ACC112 (cell line): ENCODE measurements at regions not wholly inside any gene's neighbourhood (a gene's known extent, or its start where the extent isn't known, plus 50 kb on each side); places are given as distances from the start of the nearest gene placed in this dataset.
"Not testable (repeated sequence)": the region's sequence is repeated elsewhere in the genome, so short reads cannot be mapped to it uniquely, and the experiment has no call there.

Experiments used
- H2AFZ ChIP-seq: fragments of 200-600 bp; sonication (generic); one replicate; pipeline ENCODE4 v1.6.0; 2017; ENCODE audit warnings: antibody characterized with exemption, low read length; ENCODE audit not compliant: unreplicated experiment
- H3K27ac ChIP-seq: fragments of 200-600 bp; sonication (generic); 2 replicates; pipeline ENCODE4 v1.5.1; 2014; ENCODE audit warnings: low read depth, mild to moderate bottlenecking, antibody characterized with exemption, low read length, moderate library complexity
- H3K27me3 ChIP-seq: fragments of 200-600 bp; sonication (generic); 2 replicates; pipeline ENCODE4 v1.6.1; 2014; ENCODE audit warnings: mild to moderate bottlenecking, antibody characterized with exemption, low read length, moderate library complexity, mixed read lengths; ENCODE audit not compliant: insufficient read depth
- H3K36me3 ChIP-seq: fragments of 200-600 bp; sonication (generic); 2 replicates; pipeline ENCODE4 v1.6.1; 2016; ENCODE audit warnings: mild to moderate bottlenecking, antibody characterized with exemption, low read length, moderate library complexity, mixed read lengths; ENCODE audit not compliant: insufficient read depth
- H3K4me1 ChIP-seq: fragments of 200-600 bp; sonication (generic); one replicate; pipeline ENCODE4 v1.6.1; 2016; ENCODE audit warnings: low read length, mixed read lengths; ENCODE audit not compliant: insufficient read depth, unreplicated experiment, control insufficient read depth
- H3K4me3 ChIP-seq: fragments of 200-600 bp; sonication (generic); 2 replicates; pipeline ENCODE4 v1.5.1; 2014; ENCODE audit warnings: mild to moderate bottlenecking, low read depth, low read length
- H3K79me2 ChIP-seq: fragments of 200-600 bp; sonication (generic); one replicate; pipeline ENCODE4 v1.6.0; 2016; ENCODE audit warnings: low read length; ENCODE audit not compliant: control insufficient read depth, unreplicated experiment, insufficient read depth

DNA sequence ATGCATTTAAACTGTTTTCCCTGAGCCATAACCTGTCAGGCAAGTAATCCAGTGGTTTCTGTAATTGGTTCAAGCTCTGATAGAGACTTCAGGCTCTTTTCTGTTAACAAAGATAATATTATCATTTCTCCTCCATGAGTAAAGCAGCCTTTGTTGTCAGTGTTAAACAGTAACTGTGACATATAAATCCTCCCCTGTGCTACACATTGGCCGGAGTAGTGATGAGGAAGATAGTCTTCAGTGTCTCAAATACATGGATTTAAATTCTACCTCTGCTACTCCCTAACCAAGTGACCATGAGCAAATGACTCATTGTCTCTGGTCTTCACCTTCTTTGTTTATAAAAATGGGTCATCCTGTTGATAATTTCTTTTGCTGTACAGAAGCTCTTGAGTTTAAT is 615.5 kb upstream of the CHD1 start:
- no peak overlapping the region for H3K4me3 ChIP-seq
- H3K27me3 ChIP-seq: no peaks in the 10 kb centered on the region
- no peak overlapping the region for H2AFZ ChIP-seq

DNA sequence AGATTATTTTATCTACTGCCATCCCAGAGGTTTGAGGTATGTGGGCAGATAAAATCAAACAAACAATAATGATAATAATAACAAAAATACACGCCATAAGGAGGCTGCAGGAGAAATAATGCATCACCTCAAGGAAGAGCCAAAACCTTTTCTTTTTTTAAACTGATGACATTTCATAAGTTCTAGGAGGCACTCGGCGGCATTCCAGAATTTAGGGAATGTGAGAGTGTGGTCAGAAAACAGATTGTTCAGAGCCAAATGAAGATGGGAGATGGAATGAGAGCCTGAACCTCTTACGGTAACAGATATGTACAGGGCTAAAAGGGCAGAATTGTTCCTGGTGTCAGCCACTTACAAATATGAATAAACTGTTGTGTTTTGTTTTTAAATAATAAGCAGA is 615.0 kb upstream of the CHD1 start:
- Histone ChIP-seq H3K27ac (no peak overlapping the region), H3K79me2 (no peaks in the 10 kb centered on the region), H3K4me3 (no peak overlapping the region), H3K36me3 (no peaks in the 10 kb centered on the region), H3K27me3 (no peaks in the 10 kb centered on the region), H2AFZ (no peak overlapping the region), H3K4me1 (no peaks in the 10 kb centered on the region)

More for the DNA sequence above, 615.5 kb upstream of the CHD1 start:
- Histone ChIP-seq H3K79me2 (no peaks in the 10 kb centered on the region), H3K36me3 (no peaks in the 10 kb centered on the region), H3K4me1 (no peaks in the 10 kb centered on the region), H3K27ac (no peak overlapping the region)

DNA sequence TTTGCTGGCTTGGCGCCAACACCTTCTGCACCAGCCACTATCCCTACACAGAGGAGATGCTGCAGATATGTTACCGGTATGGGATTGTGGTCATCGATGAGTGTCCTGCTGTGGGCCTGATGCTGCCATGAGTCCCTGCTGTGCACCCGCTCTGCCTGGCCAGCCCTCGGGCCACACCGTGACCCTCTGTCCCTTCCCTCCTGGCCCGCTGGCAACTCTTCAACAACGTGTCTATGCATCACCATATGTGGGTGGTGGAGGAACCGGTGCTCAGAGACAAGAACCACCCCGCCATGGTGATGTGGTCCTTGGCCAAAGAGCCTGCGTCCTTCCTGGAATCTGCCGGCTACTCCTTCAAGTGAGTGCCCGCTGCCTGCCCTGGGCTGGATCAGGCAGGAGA is 605.4 kb upstream of the CHD1 start:
- H3K79me2 ChIP-seq, H3K4me1 ChIP-seq, H3K4me3 ChIP-seq, H2AFZ ChIP-seq, H3K27ac ChIP-seq, H3K36me3 ChIP-seq, H3K27me3 ChIP-seq: not testable (repeated sequence)

DNA sequence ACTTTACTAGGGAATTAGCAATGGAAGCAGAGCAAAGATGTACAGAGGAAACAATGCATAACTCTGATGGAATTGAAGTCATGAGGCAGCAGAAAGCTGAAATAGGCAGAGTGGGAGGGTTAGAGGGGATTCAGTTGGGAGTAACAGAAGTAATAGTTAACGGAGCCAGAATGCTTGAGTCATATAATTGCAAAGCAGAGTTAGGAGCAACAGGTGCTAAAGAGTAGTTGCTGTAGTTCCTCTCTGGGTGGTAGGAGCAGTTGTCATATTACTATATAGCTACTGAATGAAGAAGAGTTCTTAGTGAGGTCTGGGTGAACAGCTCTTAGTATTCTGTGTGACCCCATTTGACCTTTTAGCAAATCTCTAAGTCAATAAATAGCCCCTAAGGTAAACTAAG is 592.9 kb upstream of the CHD1 start:
- H3K4me3 ChIP-seq, H3K79me2 ChIP-seq, H3K27ac ChIP-seq, H3K4me1 ChIP-seq, H3K36me3 ChIP-seq, H2AFZ ChIP-seq, H3K27me3 ChIP-seq: not testable (repeated sequence)

DNA sequence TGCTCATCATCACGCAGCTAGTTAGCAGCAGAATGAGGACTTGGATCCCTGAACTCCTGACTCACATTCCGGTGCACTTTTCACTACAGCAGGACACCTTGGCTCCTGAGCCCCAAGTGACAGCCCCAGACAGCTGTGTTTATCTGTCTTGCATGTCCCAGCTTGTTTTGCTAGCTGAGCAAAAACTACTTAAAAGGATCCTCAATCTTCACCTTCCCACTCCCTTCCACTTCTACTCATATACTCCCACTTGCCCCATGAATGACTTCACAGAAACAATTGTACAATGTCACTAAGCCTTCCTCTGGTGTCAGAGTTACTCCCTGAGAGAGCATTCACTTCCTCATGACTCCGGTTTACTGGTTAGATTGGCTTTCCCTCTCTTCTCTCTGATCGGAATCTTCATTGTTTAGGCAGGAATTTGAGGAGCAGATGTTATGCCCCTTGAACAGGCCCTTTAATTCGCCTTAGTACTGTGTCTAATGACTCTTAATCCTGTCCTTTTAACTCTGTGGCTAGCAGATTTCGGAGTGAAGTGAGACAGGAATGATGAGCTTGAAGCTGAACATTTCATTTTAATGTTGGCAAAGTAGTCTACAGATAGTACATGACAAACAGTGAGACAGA is 587.2 kb upstream of the CHD1 start:
- H3K27me3 ChIP-seq, H3K4me1 ChIP-seq, H3K27ac ChIP-seq, H3K36me3 ChIP-seq, H2AFZ ChIP-seq, H3K79me2 ChIP-seq, H3K4me3 ChIP-seq: not testable (repeated sequence)

DNA sequence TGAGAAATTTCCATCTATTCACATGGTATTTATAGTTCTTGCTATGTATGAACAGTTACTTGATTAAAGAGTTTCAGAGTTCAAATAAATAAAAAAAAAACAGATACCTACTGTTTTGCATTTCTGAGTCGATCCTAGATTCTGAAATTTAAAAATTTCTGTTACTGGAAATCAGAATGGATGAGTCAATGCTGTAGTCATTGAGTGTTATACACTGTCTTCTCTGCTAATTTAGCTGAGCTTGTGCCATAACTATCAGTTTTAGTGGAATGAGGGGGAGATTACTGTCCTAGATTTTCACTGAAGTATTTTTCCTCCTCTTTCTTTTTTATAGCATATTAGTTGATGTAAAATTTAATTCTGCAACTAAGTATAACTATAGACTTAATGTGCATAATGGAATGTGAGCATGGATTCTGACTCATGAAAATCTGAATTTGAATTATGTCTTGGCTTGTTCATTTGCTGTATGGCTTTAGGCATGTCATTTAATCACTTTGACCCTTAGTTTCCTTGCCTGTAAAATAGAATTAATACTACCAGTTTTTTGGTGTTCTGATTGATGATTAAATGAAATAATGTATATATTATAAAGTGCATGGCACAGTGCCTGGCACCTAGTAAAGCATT is 581.5 kb upstream of the CHD1 start:
- H3K27me3 ChIP-seq, H3K36me3 ChIP-seq: not testable (repeated sequence)

DNA sequence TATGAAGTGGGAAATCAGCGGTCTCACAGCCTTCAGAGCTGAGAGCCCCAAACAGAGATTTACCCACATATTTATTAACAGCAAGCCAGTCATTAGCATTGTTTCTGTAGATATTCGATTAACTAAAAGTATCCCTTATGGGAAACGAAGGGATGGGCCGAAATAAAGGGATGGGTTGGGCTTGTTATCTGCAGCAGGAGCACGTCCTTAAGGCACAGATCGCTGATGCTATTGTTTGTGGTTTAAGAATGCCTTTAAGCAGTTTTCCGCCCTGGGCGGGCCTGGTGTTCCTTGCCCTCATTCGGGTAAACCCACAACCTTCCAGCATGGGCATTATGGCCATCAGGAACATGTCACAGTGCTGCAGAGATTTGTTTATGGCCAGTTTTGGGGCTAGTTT is 580.3 kb upstream of the CHD1 start:
- H3K36me3 ChIP-seq, H3K4me3 ChIP-seq, H3K79me2 ChIP-seq, H3K27me3 ChIP-seq, H3K27ac ChIP-seq, H2AFZ ChIP-seq, H3K4me1 ChIP-seq: not testable (repeated sequence)

More for the DNA sequence above, 581.5 kb upstream of the CHD1 start:
- not testable (repeated sequence) for H3K79me2 ChIP-seq, H2AFZ ChIP-seq, H3K4me1 ChIP-seq, H3K27ac ChIP-seq, H3K4me3 ChIP-seq

DNA sequence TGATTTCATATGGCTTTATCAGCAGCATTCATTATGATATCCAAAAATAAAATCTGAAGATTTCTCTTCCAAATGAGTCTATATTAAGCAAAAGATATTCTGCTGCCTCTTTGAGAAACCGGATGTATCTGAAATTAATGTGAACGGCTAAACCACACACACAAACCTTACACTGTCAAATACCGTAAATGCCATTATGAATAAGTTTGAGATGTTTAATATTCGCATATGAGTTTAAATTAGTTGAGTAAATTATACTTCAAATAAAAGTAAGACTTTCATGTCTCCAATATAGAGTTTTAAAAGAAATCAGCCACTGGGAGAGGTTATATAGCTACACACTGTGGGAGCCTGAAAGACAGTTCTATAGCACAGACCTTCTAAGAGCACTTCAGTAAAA is 566.6 kb upstream of the CHD1 start:
- not testable (repeated sequence) for H2AFZ ChIP-seq, H3K4me3 ChIP-seq, H3K27me3 ChIP-seq, H3K4me1 ChIP-seq, H3K36me3 ChIP-seq, H3K79me2 ChIP-seq, H3K27ac ChIP-seq

DNA sequence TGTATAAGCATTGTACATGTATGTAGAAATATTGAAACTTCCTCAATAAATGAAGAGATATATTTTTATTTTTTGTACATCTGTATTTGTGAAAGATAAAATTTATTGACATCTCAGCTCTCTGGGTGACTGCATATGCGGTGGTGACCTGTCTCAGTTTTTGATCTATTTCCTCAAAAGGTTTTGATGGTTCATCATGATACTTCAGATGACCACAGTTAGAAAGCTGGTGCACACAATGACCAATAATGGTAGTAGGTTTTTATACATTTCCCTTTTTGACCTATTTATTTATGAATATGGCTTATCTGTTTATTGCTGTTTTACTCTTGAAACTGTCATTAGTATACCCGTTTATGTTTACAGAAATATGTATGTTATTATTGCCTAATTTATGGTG is 549.6 kb upstream of the CHD1 start:
- H3K4me3 ChIP-seq, H3K27me3 ChIP-seq, H3K4me1 ChIP-seq, H3K27ac ChIP-seq, H3K36me3 ChIP-seq, H2AFZ ChIP-seq, H3K79me2 ChIP-seq: not testable (repeated sequence)

DNA sequence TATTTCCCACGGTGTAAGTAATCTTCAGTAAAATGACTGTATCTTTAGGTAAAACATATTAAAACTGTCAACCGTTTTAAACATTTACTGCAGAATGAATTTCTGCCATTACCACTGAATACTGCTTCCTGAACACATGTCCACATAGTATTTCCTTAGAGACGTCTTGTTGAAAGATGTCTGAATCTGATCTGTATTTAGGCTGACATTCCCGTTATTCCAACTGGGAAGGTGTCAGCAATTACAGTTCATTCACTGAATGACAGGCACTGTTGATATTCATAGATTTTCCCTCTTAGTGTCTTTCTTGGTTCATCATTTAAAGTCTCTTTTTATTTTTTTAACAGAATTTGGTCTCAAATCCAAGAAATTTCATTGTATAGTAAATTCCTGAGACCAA is 544.5 kb upstream of the CHD1 start:
- not testable (repeated sequence) for H3K4me1 ChIP-seq, H3K36me3 ChIP-seq, H3K27ac ChIP-seq, H3K79me2 ChIP-seq, H3K4me3 ChIP-seq, H2AFZ ChIP-seq, H3K27me3 ChIP-seq

DNA sequence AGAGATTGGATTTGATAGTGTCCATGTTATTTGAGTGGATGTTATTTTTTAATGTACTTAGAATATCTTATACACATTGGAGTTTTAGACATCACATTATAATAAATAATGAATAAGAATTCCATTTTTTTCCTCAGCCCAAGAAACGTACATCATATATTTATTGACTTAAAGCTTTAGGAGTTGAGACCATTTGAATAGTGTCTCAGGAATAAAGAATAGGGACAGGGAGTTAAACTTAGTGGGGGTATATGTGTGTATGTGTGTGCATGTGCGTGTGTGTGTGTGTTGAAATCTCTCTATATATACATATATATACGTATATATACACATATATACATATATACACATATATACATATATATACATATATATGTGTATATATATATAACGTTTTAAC is 542.9 kb upstream of the CHD1 start:
- not testable (repeated sequence) for H3K27ac ChIP-seq, H3K4me3 ChIP-seq, H3K4me1 ChIP-seq, H2AFZ ChIP-seq, H3K36me3 ChIP-seq, H3K27me3 ChIP-seq, H3K79me2 ChIP-seq
